GM12891 (cell line): ENCODE measurements at regions not wholly inside any gene's neighbourhood (a gene's known extent, or its start where the extent isn't known, plus 50 kb on each side); places are given as distances from the start of the nearest gene placed in this dataset.

ENCODE experiments used
- DNase-seq: peaks from one replicate; pipeline ENCODE4 v3.0.0; 2011; ENCODE audit warnings: low spot score; ENCODE audit not compliant: insufficient read length
- FAIRE-seq: peaks from 2 replicates; lab custom pipeline; 2011; peaks lifted over from hg19 to GRCh38; lab: Jason Lieb, UNC
- PAX5 ChIP-seq: IDR thresholded peaks from 2 replicates; pipeline ENCODE4 v1.6.1; 2011; ENCODE audit warnings: low read length, moderate library complexity, mild to moderate bottlenecking; ENCODE audit not compliant: insufficient read depth, severe bottlenecking
- POLR2A ChIP-seq: IDR thresholded peaks from 2 replicates; pipeline ENCODE4 v1.6.1; 2011; ENCODE audit warnings: low read depth, low read length, control low read depth
- POLR2AphosphoS5 ChIP-seq: IDR thresholded peaks from 2 replicates; pipeline ENCODE4 v1.6.1; 2011; ENCODE audit warnings: low read depth, low read length, control low read depth
- POU2F2 ChIP-seq: IDR thresholded peaks from 2 replicates; pipeline ENCODE4 v1.6.1; 2011; ENCODE audit warnings: low read depth, mild to moderate bottlenecking, control low read depth, low read length, moderate library complexity
- SPI1 ChIP-seq: IDR thresholded peaks from 2 replicates; pipeline ENCODE4 v1.6.1; 2011; ENCODE audit warnings: low read depth, low read length, control low read depth
- TAF1 ChIP-seq: IDR thresholded peaks from 2 replicates; pipeline ENCODE4 v1.6.1; 2011; ENCODE audit warnings: low read depth, low read length, control low read depth

GRCh38 chr5:163766936-163767670, 261.7 kb downstream of the MAT2B start:
- FAIRE-seq (no peak), DNase-seq (no peak)
- TF ChIP-seq TAF1: no peak
- TF ChIP-seq POLR2AphosphoS5: no peak
- no peak for TF ChIP-seq POLR2A
- TF ChIP-seq PAX5: no peak
- TF ChIP-seq POU2F2: no peak
- TF ChIP-seq SPI1: no peak

- DNase-seq (no peak), FAIRE-seq (no peak)
- no peak for TF ChIP-seq SPI1
- no peak for TF ChIP-seq PAX5
- TF ChIP-seq TAF1: no peak
- no peak for TF ChIP-seq POLR2A
- TF ChIP-seq POU2F2: no peak
- TF ChIP-seq POLR2AphosphoS5: no peak
These were observed 265.2 kb downstream of the MAT2B start for GRCh38 chr5:163770625-163771024.

DNA sequence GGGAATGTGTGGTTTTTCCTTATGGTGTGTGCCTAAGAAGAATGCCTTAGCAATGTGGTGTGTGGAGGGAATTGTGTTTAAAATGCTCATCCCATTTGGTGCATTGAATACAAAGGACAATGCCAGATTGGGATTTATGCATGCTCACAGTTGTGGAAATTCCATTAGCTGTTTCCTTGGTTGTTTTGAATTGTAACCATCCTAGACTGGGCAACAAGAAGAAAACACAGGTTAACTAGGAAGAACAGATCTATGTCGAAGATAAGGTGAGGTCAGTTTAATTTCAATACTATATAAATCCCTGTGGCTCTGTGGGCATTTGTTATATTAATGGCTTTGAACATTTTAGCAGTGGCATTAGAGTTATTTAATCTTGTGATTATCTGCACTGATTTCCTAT, 266.8 kb downstream of the MAT2B start:
- FAIRE-seq (no peak), DNase-seq (no peak)
- no peak for TF ChIP-seq POLR2A
- TF ChIP-seq SPI1: no peak
- TF ChIP-seq POU2F2: no peak
- no peak for TF ChIP-seq TAF1
- TF ChIP-seq PAX5: no peak
- TF ChIP-seq POLR2AphosphoS5: no peak

DNA sequence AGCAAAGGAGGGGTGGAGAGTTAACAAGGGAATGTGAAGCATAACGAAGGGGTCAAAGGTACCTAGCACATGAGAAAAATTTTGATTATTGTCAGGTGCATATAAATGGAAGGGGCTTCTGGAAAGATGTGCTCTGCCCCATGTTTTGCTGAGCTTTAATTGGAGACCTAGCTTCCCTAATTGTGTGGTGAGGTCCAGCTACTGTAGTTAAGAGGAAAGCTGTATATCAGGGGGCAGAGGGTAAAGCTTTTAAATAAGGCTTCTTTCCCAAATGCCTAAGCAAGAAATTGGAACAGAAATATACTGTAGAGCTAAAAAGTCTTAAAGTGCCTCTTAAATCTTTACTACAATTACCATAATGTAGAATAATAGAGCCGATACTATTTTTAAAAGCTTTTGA, 267.2 kb downstream of the MAT2B start:
- FAIRE-seq (no peak), DNase-seq (no peak)
- TF ChIP-seq PAX5 (no peak), SPI1 (no peak), TAF1 (no peak), POU2F2 (no peak), POLR2A (no peak), POLR2AphosphoS5 (no peak)

DNA sequence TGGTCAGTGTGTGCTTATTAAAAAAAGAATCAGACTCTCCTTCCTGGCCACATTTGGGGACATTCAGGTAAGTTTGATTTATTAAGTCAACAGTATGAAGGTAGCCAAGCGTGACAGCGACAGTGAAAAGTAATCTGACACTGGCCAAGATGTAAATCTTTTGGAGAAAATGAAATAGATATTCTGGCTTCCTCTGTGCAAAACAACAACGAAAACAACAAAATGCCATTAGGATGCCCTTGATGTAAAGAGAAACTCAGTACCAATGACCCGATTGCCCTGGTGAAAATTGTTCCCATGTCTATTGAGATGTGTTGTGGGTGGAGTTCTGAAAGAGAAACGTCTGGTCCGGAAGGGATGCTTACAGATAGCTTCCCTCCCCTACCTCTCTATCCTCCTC, 267.8 kb downstream of the MAT2B start:
- FAIRE-seq (no peak), DNase-seq (no peak)
- TF ChIP-seq POU2F2: no peak
- no peak for TF ChIP-seq POLR2A
- no peak for TF ChIP-seq SPI1
- TF ChIP-seq PAX5: no peak
- no peak for TF ChIP-seq TAF1
- no peak for TF ChIP-seq POLR2AphosphoS5

DNA sequence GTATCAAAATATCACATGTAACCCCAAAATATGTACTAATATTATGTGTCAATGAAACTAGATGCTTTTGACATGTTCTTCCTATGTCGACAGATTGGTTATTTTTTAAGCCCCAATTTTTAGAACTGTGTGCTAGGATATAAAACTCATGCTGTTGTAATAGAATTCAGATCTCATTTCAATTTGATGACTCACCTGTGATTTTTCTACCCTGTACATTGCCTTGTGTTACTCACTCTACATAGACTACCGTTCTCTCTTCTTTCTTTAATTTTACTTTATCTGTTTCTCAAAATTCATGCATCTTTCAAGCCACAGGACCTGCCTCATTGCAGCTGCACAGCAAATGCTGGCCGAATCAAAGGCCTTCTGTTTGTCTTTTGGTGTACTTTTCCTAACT, 284.5 kb downstream of the MAT2B start:
- TF ChIP-seq POLR2AphosphoS5 (no peak), PAX5 (no peak), TAF1 (no peak), POU2F2 (no peak), POLR2A (no peak), SPI1 (no peak)
- DNase-seq: no peak
- no peak for FAIRE-seq

GRCh38 chr5:163790497-163790896, 285.1 kb downstream of the MAT2B start:
- FAIRE-seq (no peak), DNase-seq (no peak)
- no peak for TF ChIP-seq TAF1

DNA sequence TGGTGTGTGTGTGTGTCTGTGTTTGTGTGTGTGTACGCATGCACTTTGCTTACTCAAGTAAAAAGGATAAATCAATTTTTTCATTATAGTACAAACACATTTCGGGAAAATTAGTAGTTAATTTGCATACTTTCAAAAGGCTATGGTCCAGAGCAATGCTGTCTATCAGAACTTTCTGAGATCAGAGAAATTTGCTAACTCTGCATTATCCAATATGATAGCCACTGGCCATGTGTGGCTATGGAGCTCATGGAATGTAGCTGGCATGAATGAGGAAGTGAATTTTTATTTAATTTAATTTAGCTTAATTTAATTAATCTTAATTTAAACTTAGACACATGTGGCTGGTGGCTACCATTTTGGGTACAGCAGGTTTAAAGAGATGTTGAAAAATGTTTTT, 289.6 kb downstream of the MAT2B start:
- TF ChIP-seq POLR2AphosphoS5 (no peak), POLR2A (no peak), SPI1 (no peak), PAX5 (no peak), POU2F2 (no peak), TAF1 (no peak)
- DNase-seq (no peak), FAIRE-seq (no peak)

GRCh38 chr5:163807781-163808180, 302.4 kb downstream of the MAT2B start:
- DNase-seq (no peak), FAIRE-seq (no peak)
- TF ChIP-seq SPI1 (no peak), POU2F2 (no peak), TAF1 (no peak), PAX5 (no peak), POLR2A (no peak), POLR2AphosphoS5 (no peak)

DNA sequence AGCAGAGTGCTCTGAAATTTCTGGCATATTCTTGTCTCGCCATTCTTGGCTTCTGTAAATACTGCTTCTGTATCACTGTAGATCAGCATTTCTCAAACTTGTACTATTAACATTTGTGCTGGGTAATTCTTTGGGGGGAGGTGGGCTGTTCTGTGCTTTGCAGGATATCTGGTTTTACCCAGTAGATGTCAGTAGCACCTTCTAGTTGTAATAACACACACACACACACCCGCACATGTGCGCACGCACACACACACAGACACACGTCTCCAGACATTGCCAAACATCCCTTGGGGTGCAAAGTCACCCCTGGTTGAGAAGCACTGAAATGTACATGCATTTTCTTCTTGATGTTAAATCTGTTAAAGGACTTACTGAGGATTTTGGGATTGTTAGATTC, 304.1 kb downstream of the MAT2B start:
- FAIRE-seq: no peak
- DNase-seq: no peak
- no peak for TF ChIP-seq PAX5
- no peak for TF ChIP-seq POLR2AphosphoS5
- TF ChIP-seq SPI1: no peak
- no peak for TF ChIP-seq TAF1
- TF ChIP-seq POLR2A: no peak
- TF ChIP-seq POU2F2: no peak
